Raji (cell line): ENCODE measurements at regions not wholly inside any gene's neighbourhood (a gene's known extent, or its start where the extent isn't known, plus 50 kb on each side); places are given as distances from the start of the nearest gene placed in this dataset.

Experiments
- POLR2A ChIP-seq: IDR thresholded peaks from 2 replicates; pipeline ENCODE4 v1.6.1; 2011; ENCODE audit warnings: low read depth, low read length, control low read depth; ENCODE audit not compliant: insufficient read depth

DNA sequence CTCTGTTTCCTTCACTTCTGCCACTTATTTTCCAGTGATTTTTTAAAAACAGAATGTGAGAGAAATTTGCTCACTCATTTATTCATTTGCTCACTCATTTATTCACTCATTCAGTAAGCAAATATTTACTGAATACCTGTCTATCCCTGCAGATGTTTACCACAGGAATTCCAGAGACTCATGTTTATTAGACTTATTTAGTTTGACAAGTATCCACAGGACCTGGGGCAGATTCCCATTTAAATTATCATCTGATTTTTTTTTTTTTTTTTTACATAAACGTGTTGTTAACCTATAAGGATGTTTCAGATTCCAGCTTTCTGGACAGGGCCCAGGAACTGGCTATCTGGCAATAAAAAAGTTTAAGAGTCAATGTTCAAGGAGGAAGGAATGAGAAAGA lies 175.1 kb upstream of the ERBB4 start:
- no peak for TF ChIP-seq POLR2A

- no peak for TF ChIP-seq POLR2A
Observed at GRCh38 chr2:212712991-212713390, 174.4 kb upstream of the ERBB4 start.

DNA sequence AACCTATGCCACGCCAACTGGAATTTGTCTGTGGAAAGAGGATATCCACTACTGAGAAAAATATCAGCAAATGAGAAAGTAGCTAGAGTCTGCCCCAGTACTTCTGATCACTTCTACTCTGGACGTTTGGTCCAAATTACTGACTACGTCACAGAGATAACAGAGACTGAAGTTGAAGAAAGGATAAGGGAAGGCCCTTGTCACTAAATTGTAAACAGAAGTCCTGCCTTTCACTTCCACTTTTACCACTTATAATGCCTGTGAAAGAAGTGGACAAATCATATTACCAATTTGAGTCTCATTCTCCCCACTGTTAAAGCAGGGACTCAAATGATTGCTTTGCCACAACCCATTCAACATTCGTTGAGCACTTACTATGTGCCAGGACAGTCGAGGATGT lies 173.9 kb upstream of the ERBB4 start:
- TF ChIP-seq POLR2A: no peak

DNA sequence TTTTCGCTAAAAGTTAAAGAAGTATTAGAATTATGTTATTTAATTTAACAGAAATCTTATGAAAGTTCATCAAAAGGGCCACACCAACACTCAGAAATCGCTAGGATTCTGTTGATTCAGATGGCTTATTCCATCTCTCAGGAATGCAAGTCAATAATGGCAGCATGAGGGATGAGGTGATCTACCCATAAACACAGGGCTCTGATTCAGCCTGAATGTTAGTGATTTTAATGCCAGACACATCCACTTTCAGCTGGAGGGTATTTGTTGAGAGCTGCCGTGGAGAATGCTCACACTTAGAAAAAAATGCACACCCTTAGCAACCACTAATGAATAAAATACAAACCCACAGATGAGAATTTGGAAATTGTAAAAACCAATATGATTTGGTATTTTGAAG lies 173.3 kb upstream of the ERBB4 start:
- TF ChIP-seq POLR2A: no peak

DNA sequence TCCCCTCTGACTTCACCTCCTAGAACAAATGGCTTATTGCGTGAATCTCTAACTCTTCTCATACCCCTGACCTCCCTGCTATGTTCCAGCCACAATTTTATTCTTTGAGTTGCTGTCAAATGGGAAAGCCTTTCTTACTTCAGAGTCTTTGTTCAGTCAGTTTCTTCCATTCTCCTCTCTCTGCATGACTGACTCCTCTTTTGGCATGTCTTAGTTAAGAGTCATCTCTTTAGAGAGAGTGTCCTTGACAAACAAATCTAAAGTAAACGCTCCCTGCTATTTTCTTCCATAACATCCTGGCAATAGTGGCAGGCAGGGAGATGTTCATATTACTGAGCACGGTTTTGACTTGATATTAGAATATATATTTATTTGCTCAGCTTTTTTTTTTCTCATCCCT lies 170.7 kb upstream of the ERBB4 start:
- TF ChIP-seq POLR2A: no peak

DNA sequence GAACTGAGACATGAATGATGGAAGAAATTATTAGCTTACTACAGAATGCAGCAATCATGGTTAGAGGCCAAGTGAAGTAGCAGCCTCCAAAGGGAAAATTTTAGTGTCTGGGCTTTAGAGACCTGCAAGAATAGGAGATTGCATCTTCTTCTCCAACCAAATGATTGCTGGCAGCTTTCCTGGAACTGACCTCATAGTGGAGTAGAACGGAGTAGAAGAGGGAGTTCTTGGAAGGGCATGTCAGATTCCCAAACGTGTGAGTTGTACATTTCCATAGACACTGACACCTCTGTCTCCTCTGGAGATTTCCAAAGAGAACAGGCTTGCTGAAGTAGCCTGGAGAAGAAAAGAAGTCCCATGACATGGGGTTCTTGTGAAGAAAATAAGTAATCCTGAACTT lies 169.8 kb upstream of the ERBB4 start:
- TF ChIP-seq POLR2A: no peak

DNA sequence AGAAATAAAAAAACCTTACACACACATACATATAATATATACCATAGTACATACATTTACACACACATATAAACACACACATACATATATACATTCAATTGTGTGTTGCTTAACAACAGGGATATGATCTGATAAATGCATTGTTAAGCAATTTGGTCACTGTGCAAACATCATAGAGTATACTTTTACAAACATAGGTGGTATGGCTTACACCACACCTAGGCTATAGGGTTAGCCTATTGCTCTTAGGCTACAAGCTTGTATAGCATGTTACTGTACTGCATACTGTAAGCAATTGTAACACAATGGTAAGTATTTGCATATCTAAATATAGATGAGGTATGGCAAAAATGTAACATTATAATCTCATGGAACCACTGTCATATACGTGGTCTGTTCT lies 156.8 kb upstream of the ERBB4 start:
- no peak for TF ChIP-seq POLR2A

GRCh38 chr2:212694398-212694797 lies 155.8 kb upstream of the ERBB4 start:
- TF ChIP-seq POLR2A: no peak

- TF ChIP-seq POLR2A: no peak
Observed at GRCh38 chr2:212692466-212692865, 153.9 kb upstream of the ERBB4 start.

DNA sequence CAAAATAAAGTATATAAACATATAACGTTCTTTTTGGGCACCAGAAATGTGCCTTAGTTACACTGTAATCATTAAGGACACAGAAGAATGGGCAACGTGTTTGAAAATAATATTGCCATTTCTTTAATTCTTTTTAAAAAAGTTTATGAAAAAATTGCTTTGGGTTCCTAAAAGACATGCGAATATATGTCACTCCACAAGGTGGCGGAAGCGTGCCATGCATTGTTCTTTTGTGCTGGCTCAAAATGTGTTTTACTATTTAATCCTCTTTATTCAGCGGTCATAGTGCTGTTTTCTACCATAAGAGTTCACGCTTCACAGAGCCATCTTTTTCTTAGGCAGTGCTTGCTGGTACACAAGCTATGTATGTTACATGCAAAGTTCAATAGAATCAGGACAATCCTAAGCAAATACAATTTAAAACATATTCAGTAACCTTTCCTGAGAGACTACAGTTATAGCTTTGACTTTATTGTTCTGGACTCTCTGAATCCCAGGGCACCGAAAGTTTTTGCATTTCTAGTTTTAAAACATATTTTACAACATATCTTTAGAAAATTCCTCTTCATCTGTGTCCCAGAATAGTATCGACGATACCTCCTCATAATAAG lies 147.8 kb upstream of the ERBB4 start:
- TF ChIP-seq POLR2A: no peak

- no peak for TF ChIP-seq POLR2A
Observed at GRCh38 chr2:212683346-212684097, 144.9 kb upstream of the ERBB4 start.

GRCh38 chr2:212682937-212683336 lies 144.3 kb upstream of the ERBB4 start:
- no peak for TF ChIP-seq POLR2A

GRCh38 chr2:212677466-212677865 lies 138.9 kb upstream of the ERBB4 start:
- TF ChIP-seq POLR2A: no peak

- TF ChIP-seq POLR2A: no peak
Observed at GRCh38 chr2:212672186-212672585, 133.6 kb upstream of the ERBB4 start.

- no peak for TF ChIP-seq POLR2A
Observed at GRCh38 chr2:212669761-212670160, 131.2 kb upstream of the ERBB4 start.

DNA sequence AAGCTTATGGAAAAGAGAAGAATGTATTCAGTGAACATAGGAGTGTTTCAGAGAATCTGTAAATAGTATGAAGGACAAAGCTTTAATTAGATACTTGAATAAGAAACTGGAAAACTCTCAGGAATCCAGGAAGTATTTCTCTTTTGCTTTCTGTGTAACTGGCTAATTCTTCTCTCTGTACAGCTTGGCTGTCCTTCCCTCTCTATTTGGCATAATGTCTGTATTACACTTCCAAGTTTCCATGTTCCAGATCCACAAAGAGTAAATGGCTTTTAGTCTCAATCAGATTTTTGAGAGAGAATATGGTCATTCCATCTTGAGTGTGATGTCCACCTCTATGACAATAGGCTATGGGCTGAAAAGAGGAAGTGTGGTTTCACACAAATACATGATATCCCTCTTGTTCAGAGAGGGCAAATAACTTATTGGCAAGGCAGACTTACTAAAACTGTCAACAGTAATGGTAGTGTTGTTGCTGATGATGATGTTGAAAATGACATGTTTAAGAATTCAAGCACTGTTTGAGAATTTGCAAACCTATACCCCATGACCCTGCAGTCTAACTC lies 129.2 kb upstream of the ERBB4 start:
- TF ChIP-seq POLR2A: no peak

DNA sequence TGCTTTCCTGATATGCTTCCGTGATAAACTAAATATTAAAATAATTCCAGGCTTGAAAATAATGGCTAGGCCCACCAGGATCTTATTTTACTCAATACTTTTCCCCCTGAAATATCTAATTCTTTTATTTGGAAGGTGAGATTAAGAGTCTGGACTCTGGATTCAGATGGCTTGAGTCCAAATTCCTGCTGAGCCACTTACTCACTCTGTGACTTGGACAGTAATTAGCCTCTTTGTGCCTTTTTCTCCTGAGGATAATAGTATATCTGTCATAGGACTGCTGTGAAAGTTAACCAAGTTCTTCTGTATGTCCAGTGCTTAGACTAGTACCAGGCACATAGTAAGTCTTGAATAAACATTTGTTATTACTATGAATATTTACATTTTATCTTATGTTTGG lies 127.3 kb upstream of the ERBB4 start:
- TF ChIP-seq POLR2A: no peak

- TF ChIP-seq POLR2A: no peak
Observed at GRCh38 chr2:212659441-212659840, 120.8 kb upstream of the ERBB4 start.
